Esophagus muscularis mucosa (tissue), 4 donors: ENCODE measurements at regions not wholly inside any gene's neighbourhood (a gene's known extent, or its start where the extent isn't known, plus 50 kb on each side); places are given as distances from the start of the nearest gene placed in this dataset.

Source experiments
- EP300 ChIP-seq: sonication (generic); formaldehyde crosslinking; IDR thresholded peaks from one replicate; pipeline ENCODE4 v1.6.1; 2017; ENCODE audit warnings: antibody characterized with exemption
- POLR2A ChIP-seq: fragments of 450-650 bp; IDR thresholded peaks from one replicate; pipeline ENCODE4 v1.6.1; 2017; ENCODE audit warnings: antibody characterized with exemption, moderate library complexity, mild to moderate bottlenecking, low read depth
- POLR2AphosphoS5 ChIP-seq, 2 donors: sonication (generic); formaldehyde crosslinking; IDR thresholded peaks; one replicate each; pipeline ENCODE4 v1.6.1; 2017; ENCODE audit warnings: antibody characterized with exemption in 2 of 2
- TF ChIP-seq, protein P1 (sequence below), 3 experiments: fragments of 200-600 bp in 2 of 3; fragments of 450-650 bp in 1 of 3; sonication (generic) in 2 of 3; IDR thresholded peaks; one replicate each; pipeline ENCODE4 v1.5.1; 2017 to 2019; ENCODE audit warnings: antibody characterized with exemption in 3 of 3, mild to moderate bottlenecking in 2 of 3, moderate library complexity in 1 of 3

GRCh38 chr6:141829566-141830360 is 303.0 kb upstream of the GJE1 start:
- no peak for TF ChIP-seq POLR2A
- TF ChIP-seq, protein P1, sequence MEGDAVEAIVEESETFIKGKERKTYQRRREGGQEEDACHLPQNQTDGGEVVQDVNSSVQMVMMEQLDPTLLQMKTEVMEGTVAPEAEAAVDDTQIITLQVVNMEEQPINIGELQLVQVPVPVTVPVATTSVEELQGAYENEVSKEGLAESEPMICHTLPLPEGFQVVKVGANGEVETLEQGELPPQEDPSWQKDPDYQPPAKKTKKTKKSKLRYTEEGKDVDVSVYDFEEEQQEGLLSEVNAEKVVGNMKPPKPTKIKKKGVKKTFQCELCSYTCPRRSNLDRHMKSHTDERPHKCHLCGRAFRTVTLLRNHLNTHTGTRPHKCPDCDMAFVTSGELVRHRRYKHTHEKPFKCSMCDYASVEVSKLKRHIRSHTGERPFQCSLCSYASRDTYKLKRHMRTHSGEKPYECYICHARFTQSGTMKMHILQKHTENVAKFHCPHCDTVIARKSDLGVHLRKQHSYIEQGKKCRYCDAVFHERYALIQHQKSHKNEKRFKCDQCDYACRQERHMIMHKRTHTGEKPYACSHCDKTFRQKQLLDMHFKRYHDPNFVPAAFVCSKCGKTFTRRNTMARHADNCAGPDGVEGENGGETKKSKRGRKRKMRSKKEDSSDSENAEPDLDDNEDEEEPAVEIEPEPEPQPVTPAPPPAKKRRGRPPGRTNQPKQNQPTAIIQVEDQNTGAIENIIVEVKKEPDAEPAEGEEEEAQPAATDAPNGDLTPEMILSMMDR (IDR thresholded peaks at IDR 0.05) = no peak
- no peak for TF ChIP-seq POLR2AphosphoS5 (IDR thresholded peaks at IDR 0.05)
- no peak for TF ChIP-seq EP300
